Fibroblast of pulmonary artery (primary cell): ENCODE measurements at regions not wholly inside any gene's neighbourhood (a gene's known extent, or its start where the extent isn't known, plus 50 kb on each side); places are given as distances from the start of the nearest gene placed in this dataset.

Source experiments
- DNase-seq: peaks from one replicate; pipeline ENCODE4 v3.0.0-alpha.2; 2010; ENCODE audit warnings: low read depth
- H3K4me3 ChIP-seq: replicated peaks from 2 replicates; pipeline ENCODE4 v1.5.1; 2011; ENCODE audit warnings: low read depth, mild to moderate bottlenecking, control low read depth, low read length, moderate library complexity
- CTCF ChIP-seq: IDR thresholded peaks from 2 replicates; pipeline ENCODE4 v1.5.1; 2011; ENCODE audit warnings: mild to moderate bottlenecking, control low read depth, low read length, inconsistent platforms; ENCODE audit errors: missing control alignments

GRCh38 chr5:175015028-175015685, 290.8 kb downstream of the MSX2 start:
- TF ChIP-seq CTCF: no peak
- no peak for DNase-seq
- H3K4me3 ChIP-seq: no peak overlapping the region

- no peak for TF ChIP-seq CTCF
- no peak for DNase-seq
- no peak overlapping the region for H3K4me3 ChIP-seq
Observed at GRCh38 chr5:175013251-175013650, 288.9 kb downstream of the MSX2 start.

- TF ChIP-seq CTCF: no peak
- DNase-seq: no peak
- H3K4me3 ChIP-seq: no peak overlapping the region
Observed at GRCh38 chr5:175012267-175012666, 287.9 kb downstream of the MSX2 start.

GRCh38 chr5:175003531-175003930, 279.1 kb downstream of the MSX2 start:
- no peak for DNase-seq
- no peak for TF ChIP-seq CTCF
- no peak overlapping the region for H3K4me3 ChIP-seq

- no peak for DNase-seq
- no peak overlapping the region for H3K4me3 ChIP-seq
- TF ChIP-seq CTCF: no peak
Observed at GRCh38 chr5:175001876-175002645, 277.7 kb downstream of the MSX2 start.

- TF ChIP-seq CTCF: no peak
- no peak overlapping the region for H3K4me3 ChIP-seq
- DNase-seq: no peak
Observed at GRCh38 chr5:175001311-175001710, 276.9 kb downstream of the MSX2 start.
